Lower leg skin (tissue), 4 donors: ENCODE measurements at regions not wholly inside any gene's neighbourhood (a gene's known extent, or its start where the extent isn't known, plus 50 kb on each side); places are given as distances from the start of the nearest gene placed in this dataset.

Experiments used
- DNase-seq, 2 donors: peaks; one replicate each; pipeline ENCODE4 v3.0.0-alpha.2; 2019; ENCODE audit warnings: low spot score in 2 of 2
- H3K4me3 ChIP-seq: fragments of 200-600 bp; sonication (generic); 2 replicates; pipeline ENCODE4 v1.5.1; 2017; ENCODE audit warnings: mild to moderate bottlenecking, low read depth; ENCODE audit not compliant: poor library complexity, severe bottlenecking
- POLR2A ChIP-seq, 2 donors: fragments of 450-650 bp; IDR thresholded peaks; one replicate each; pipeline ENCODE4 v1.6.1; 2016 to 2017; ENCODE audit warnings: antibody characterized with exemption in 2 of 2, mild to moderate bottlenecking in 1 of 2, moderate library complexity in 1 of 2
- WGBS, 2 donors: methylation state at CpG; one replicate each; pipeline ENCODE4 v1.1.5; 2018; 5-methylcytosine and 5-hydroxymethylcytosine counted together
- intact Hi-C: fragments of 100-400 bp; cut with DNase I; formaldehyde crosslinking; loops from one replicate; pipeline ENCODE4 v1.15.0; 2023; ENCODE audit warnings: low total_unique reads
- TF ChIP-seq, protein P1 (sequence below), 3 donors: fragments of 450-650 bp; IDR thresholded peaks; one replicate each; pipeline ENCODE4 v1.5.1; 2016; ENCODE audit warnings: antibody characterized with exemption in 3 of 3, mild to moderate bottlenecking in 3 of 3, moderate library complexity in 2 of 3

DNA sequence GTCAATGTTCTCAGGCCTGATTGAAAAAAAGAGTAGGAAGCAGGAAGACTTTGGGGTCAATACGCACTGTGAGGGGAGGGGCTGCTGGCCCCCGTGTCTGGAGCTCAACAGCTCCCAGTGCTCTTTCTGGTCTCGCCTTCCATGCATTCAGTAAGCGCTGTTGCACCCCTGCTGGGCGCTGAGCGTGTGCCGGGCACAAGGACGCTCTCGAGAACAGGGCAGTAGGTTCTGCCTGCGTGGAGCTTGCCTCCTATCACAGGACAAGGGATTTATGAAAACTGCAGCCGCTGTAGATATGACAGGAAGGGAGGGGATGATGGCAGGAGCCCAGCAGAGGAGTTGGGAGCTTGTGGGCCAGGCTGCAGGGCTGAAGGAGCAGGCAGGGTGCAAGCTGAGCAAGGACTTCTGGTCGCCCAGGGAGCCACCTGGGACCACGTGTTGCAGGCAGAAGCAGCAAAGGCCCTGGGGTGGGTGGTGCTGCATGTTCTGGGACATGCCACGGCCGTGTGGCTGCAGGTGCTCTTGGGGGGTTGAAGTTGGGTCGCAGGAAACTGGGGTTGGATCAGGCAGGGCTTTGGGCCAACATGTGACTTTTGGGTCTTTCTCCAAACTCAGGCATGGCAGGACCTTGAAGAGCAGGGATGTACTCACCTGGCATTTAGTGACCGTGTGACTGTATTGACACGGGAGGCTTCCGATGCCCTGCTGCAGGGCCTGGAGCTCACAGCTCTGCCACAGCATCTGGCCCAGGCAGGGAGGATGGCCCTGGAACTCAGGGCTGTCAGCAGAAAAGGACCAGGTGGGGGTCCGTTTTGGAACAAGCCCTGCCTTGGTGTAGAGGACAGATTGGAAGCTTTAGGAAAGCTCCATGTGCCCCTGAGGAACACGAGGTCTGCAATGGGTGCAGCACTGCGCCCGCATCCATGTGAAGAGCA lies 97.9 kb downstream of the CPZ start:
- intact Hi-C loops = no loop called here
- peak in 1 of 2 donors; percentile 68 for DNase-seq
- TF ChIP-seq, protein P1, sequence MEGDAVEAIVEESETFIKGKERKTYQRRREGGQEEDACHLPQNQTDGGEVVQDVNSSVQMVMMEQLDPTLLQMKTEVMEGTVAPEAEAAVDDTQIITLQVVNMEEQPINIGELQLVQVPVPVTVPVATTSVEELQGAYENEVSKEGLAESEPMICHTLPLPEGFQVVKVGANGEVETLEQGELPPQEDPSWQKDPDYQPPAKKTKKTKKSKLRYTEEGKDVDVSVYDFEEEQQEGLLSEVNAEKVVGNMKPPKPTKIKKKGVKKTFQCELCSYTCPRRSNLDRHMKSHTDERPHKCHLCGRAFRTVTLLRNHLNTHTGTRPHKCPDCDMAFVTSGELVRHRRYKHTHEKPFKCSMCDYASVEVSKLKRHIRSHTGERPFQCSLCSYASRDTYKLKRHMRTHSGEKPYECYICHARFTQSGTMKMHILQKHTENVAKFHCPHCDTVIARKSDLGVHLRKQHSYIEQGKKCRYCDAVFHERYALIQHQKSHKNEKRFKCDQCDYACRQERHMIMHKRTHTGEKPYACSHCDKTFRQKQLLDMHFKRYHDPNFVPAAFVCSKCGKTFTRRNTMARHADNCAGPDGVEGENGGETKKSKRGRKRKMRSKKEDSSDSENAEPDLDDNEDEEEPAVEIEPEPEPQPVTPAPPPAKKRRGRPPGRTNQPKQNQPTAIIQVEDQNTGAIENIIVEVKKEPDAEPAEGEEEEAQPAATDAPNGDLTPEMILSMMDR (IDR thresholded peaks at IDR 0.05) = no peak
- TF ChIP-seq POLR2A (IDR thresholded peaks at IDR 0.05) = no peak
- no peak overlapping the region for H3K4me3 ChIP-seq
- 74 to 75% methylated on average over 21 to 23 of the region's 23 CpGs for WGBS, 2 donors

DNA sequence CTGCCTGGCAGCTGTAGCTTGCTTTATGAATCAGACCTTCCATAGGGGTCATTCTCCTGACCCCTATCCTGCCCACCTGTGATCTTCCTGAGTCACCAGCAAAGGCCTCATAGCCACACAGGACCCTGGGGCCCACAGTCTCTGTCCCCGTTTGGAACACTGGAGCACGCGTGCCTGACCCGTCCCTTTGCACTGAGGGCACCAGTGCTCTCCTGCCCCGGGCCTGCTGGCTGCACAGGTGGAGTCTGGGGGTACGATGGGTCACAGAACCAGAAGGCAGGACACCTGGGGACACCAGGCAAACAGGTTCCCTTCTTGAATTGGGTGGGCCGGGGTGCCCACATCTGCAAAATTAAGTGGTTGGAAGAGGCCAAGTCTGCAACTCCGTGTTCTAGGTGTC lies 97.2 kb downstream of the CPZ start:
- intact Hi-C loops = no loop called here
- DNase-seq = peak in 1 of 2 donors; percentile 56
- WGBS, 2 donors = 74 to 76% methylated on average over 8 of the region's 8 CpGs
- H3K4me3 ChIP-seq = no peak overlapping the region
- no peak for TF ChIP-seq POLR2A (IDR thresholded peaks at IDR 0.05)
- TF ChIP-seq, protein P1 (IDR thresholded peaks at IDR 0.05) = no peak

GRCh38 chr4:8688908-8689445 lies 96.4 kb downstream of the CPZ start:
- 60 to 68% methylated on average over 17 to 19 of the region's 19 CpGs for WGBS, 2 donors
- intact Hi-C loops = no loop called here
- TF ChIP-seq, protein P1 (IDR thresholded peaks at IDR 0.05) = no peak
- no peak for TF ChIP-seq POLR2A (IDR thresholded peaks at IDR 0.05)
- no peak overlapping the region for H3K4me3 ChIP-seq
- DNase-seq = no peak

GRCh38 chr4:8688041-8688907 lies 95.7 kb downstream of the CPZ start:
- intact Hi-C loops = no loop called here
- no peak for TF ChIP-seq POLR2A (IDR thresholded peaks at IDR 0.05)
- TF ChIP-seq, protein P1 (IDR thresholded peaks at IDR 0.05) = no peak
- WGBS, 2 donors = 17 to 19% methylated on average over 37 to 40 of the region's 41 CpGs
- no peak overlapping the region for H3K4me3 ChIP-seq
- DNase-seq = no peak

GRCh38 chr4:8687083-8687482 lies 94.5 kb downstream of the CPZ start:
- TF ChIP-seq, protein P1 (IDR thresholded peaks at IDR 0.05) = no peak
- TF ChIP-seq POLR2A (IDR thresholded peaks at IDR 0.05) = no peak
- intact Hi-C loops = no loop called here
- WGBS, 2 donors = 81 to 100% methylated on average over 1 of the region's 1 CpG
- H3K4me3 ChIP-seq = no peak overlapping the region
- no peak for DNase-seq
